ENCODE measurements at regions not wholly inside any gene's neighbourhood (a gene's known extent, or its start where the extent isn't known, plus 50 kb on each side); places are given as distances from the start of the nearest gene placed in this dataset.

- no peaks in the 10 kb centered on the region for H3K27me3 Mint-ChIP-seq (ENCODE audit: low read depth)
- H3K27ac Mint-ChIP-seq = no peak overlapping the region
- no peaks in the 10 kb centered on the region for H3K36me3 Mint-ChIP-seq (ENCODE audit: low read depth)
- H3K4me3 Mint-ChIP-seq = no peak overlapping the region
- H3K9me3 Mint-ChIP-seq = peaks cover 13% of the 10 kb centered on the region
- H3K4me1 Mint-ChIP-seq (ENCODE audit: low read depth) = no peaks in the 10 kb centered on the region
These were observed 278.7 kb downstream of the NPR3 start for GRCh38 chr5:32989815-32990214.

GRCh38 chr5:32990593-32991420 is 279.7 kb downstream of the NPR3 start:
- Mint-ChIP-seq H3K27me3 (ENCODE audit: low read depth) (no peaks in the 10 kb centered on the region), H3K36me3 (ENCODE audit: low read depth) (no peaks in the 10 kb centered on the region), H3K27ac (no peak overlapping the region), H3K4me3 (no peak overlapping the region), H3K9me3 (peaks cover 7% of the 10 kb centered on the region), H3K4me1 (ENCODE audit: low read depth) (no peaks in the 10 kb centered on the region)

GRCh38 chr5:32991421-32991815 is 280.3 kb downstream of the NPR3 start:
- no peaks in the 10 kb centered on the region for H3K36me3 Mint-ChIP-seq (ENCODE audit: low read depth)
- no peaks in the 10 kb centered on the region for H3K27me3 Mint-ChIP-seq (ENCODE audit: low read depth)
- no peak overlapping the region for H3K4me3 Mint-ChIP-seq
- peaks cover 7% of the 10 kb centered on the region for H3K9me3 Mint-ChIP-seq
- H3K4me1 Mint-ChIP-seq (ENCODE audit: low read depth) = no peaks in the 10 kb centered on the region
- no peak overlapping the region for H3K27ac Mint-ChIP-seq

- no peaks in the 10 kb centered on the region for H3K4me1 Mint-ChIP-seq (ENCODE audit: low read depth)
- no peak overlapping the region for H3K4me3 Mint-ChIP-seq
- peaks cover 15% of the 10 kb centered on the region for H3K9me3 Mint-ChIP-seq
- no peaks in the 10 kb centered on the region for H3K27me3 Mint-ChIP-seq (ENCODE audit: low read depth)
- no peaks in the 10 kb centered on the region for H3K36me3 Mint-ChIP-seq (ENCODE audit: low read depth)
- H3K27ac Mint-ChIP-seq = no peak overlapping the region
These were observed 285.2 kb downstream of the NPR3 start for GRCh38 chr5:32996336-32996735.

GRCh38 chr5:33008751-33009418 is 297.8 kb downstream of the NPR3 start:
- Mint-ChIP-seq H3K9me3 (peaks cover 7% of the 10 kb centered on the region), H3K4me3 (no peak overlapping the region), H3K27ac (no peak overlapping the region), H3K36me3 (ENCODE audit: low read depth) (no peaks in the 10 kb centered on the region), H3K27me3 (ENCODE audit: low read depth) (no peaks in the 10 kb centered on the region), H3K4me1 (ENCODE audit: low read depth) (no peaks in the 10 kb centered on the region)

GRCh38 chr5:33010846-33011245 is 299.7 kb downstream of the NPR3 start:
- Mint-ChIP-seq H3K36me3 (ENCODE audit: low read depth) (no peaks in the 10 kb centered on the region), H3K27me3 (ENCODE audit: low read depth) (no peaks in the 10 kb centered on the region), H3K4me3 (no peak overlapping the region), H3K27ac (no peak overlapping the region), H3K9me3 (peaks cover 16% of the 10 kb centered on the region), H3K4me1 (ENCODE audit: low read depth) (no peaks in the 10 kb centered on the region)

GRCh38 chr5:33011801-33012200 is 300.7 kb downstream of the NPR3 start:
- H3K36me3 Mint-ChIP-seq (ENCODE audit: low read depth) = no peaks in the 10 kb centered on the region
- no peak overlapping the region for H3K27ac Mint-ChIP-seq
- H3K4me3 Mint-ChIP-seq = no peak overlapping the region
- H3K27me3 Mint-ChIP-seq (ENCODE audit: low read depth) = no peaks in the 10 kb centered on the region
- no peaks in the 10 kb centered on the region for H3K4me1 Mint-ChIP-seq (ENCODE audit: low read depth)
- peaks cover 20% of the 10 kb centered on the region for H3K9me3 Mint-ChIP-seq

- H3K27ac Mint-ChIP-seq = no peak overlapping the region
- H3K4me1 Mint-ChIP-seq (ENCODE audit: low read depth) = no peaks in the 10 kb centered on the region
- no peaks in the 10 kb centered on the region for H3K9me3 Mint-ChIP-seq
- no peak overlapping the region for H3K4me3 Mint-ChIP-seq
- H3K27me3 Mint-ChIP-seq (ENCODE audit: low read depth) = no peaks in the 10 kb centered on the region
- no peaks in the 10 kb centered on the region for H3K36me3 Mint-ChIP-seq (ENCODE audit: low read depth)
These were observed 312.5 kb downstream of the NPR3 start for GRCh38 chr5:33023649-33024048.

- H3K27ac Mint-ChIP-seq = no peak overlapping the region
- no peaks in the 10 kb centered on the region for H3K27me3 Mint-ChIP-seq (ENCODE audit: low read depth)
- no peak overlapping the region for H3K4me3 Mint-ChIP-seq
- H3K4me1 Mint-ChIP-seq (ENCODE audit: low read depth) = no peaks in the 10 kb centered on the region
- H3K36me3 Mint-ChIP-seq (ENCODE audit: low read depth) = no peaks in the 10 kb centered on the region
- no peaks in the 10 kb centered on the region for H3K9me3 Mint-ChIP-seq
These were observed 321.4 kb downstream of the NPR3 start for GRCh38 chr5:33032271-33033070.

GRCh38 chr5:33033516-33033915 is 322.4 kb downstream of the NPR3 start:
- no peaks in the 10 kb centered on the region for H3K4me1 Mint-ChIP-seq (ENCODE audit: low read depth)
- H3K36me3 Mint-ChIP-seq (ENCODE audit: low read depth) = no peaks in the 10 kb centered on the region
- H3K9me3 Mint-ChIP-seq = no peaks in the 10 kb centered on the region
- H3K4me3 Mint-ChIP-seq = no peak overlapping the region
- no peak overlapping the region for H3K27ac Mint-ChIP-seq
- H3K27me3 Mint-ChIP-seq (ENCODE audit: low read depth) = no peaks in the 10 kb centered on the region

- no peaks in the 10 kb centered on the region for H3K4me1 Mint-ChIP-seq (ENCODE audit: low read depth)
- no peak overlapping the region for H3K4me3 Mint-ChIP-seq
- no peaks in the 10 kb centered on the region for H3K27me3 Mint-ChIP-seq (ENCODE audit: low read depth)
- H3K36me3 Mint-ChIP-seq (ENCODE audit: low read depth) = no peaks in the 10 kb centered on the region
- no peak overlapping the region for H3K27ac Mint-ChIP-seq
- H3K9me3 Mint-ChIP-seq = no peaks in the 10 kb centered on the region
These were observed 323.7 kb downstream of the NPR3 start for GRCh38 chr5:33034777-33035176.

- Mint-ChIP-seq H3K27ac (no peak overlapping the region), H3K36me3 (ENCODE audit: low read depth) (no peaks in the 10 kb centered on the region), H3K4me1 (ENCODE audit: low read depth) (no peaks in the 10 kb centered on the region), H3K27me3 (ENCODE audit: low read depth) (no peaks in the 10 kb centered on the region), H3K4me3 (no peak overlapping the region), H3K9me3 (peaks cover 2% of the 10 kb centered on the region)
These were observed 324.9 kb downstream of the NPR3 start for GRCh38 chr5:33035851-33036527.

- H3K27me3 Mint-ChIP-seq (ENCODE audit: low read depth) = no peaks in the 10 kb centered on the region
- H3K27ac Mint-ChIP-seq = no peak overlapping the region
- peaks cover 6% of the 10 kb centered on the region for H3K9me3 Mint-ChIP-seq
- H3K36me3 Mint-ChIP-seq (ENCODE audit: low read depth) = no peaks in the 10 kb centered on the region
- no peaks in the 10 kb centered on the region for H3K4me1 Mint-ChIP-seq (ENCODE audit: low read depth)
- no peak overlapping the region for H3K4me3 Mint-ChIP-seq
These were observed 326.0 kb downstream of the NPR3 start for GRCh38 chr5:33037076-33037475.

- Mint-ChIP-seq H3K4me1 (ENCODE audit: low read depth) (no peaks in the 10 kb centered on the region), H3K9me3 (peaks cover 6% of the 10 kb centered on the region), H3K36me3 (ENCODE audit: low read depth) (no peaks in the 10 kb centered on the region), H3K4me3 (no peak overlapping the region), H3K27ac (no peak overlapping the region), H3K27me3 (ENCODE audit: low read depth) (no peaks in the 10 kb centered on the region)
These were observed 330.5 kb downstream of the NPR3 start for GRCh38 chr5:33041586-33041985.

Measured in T-helper 1 cell treated with Interleukin-12 subunit alpha and Interleukin-12 subunit beta and Interleukin-4 antibody, amounts not matched to agents 30 μg/mL and 1 μg/mL, for 36 hours (primary cell).